Subcutaneous abdominal adipose tissue (tissue), 5 donors: ENCODE measurements at regions not wholly inside any gene's neighbourhood (a gene's known extent, or its start where the extent isn't known, plus 50 kb on each side); places are given as distances from the start of the nearest gene placed in this dataset.
"Not testable (repeated sequence)": the region's sequence is repeated elsewhere in the genome, so short reads cannot be mapped to it uniquely, and the experiment has no call there.

Experiments used
- H3K27ac ChIP-seq: one replicate; pipeline ENCODE4 v1.7.0; 2013; ENCODE audit warnings: low read depth, mild to moderate bottlenecking, inconsistent platforms, low read length, moderate library complexity
- H3K27me3 ChIP-seq, 5 donors: one replicate each; pipeline ENCODE4 v1.7.0; 2013; ENCODE audit warnings: low read length in 5 of 5, inconsistent platforms in 1 of 5; ENCODE audit not compliant: control insufficient read depth in 5 of 5, insufficient read depth in 4 of 5
- H3K36me3 ChIP-seq, 5 donors: one replicate each; pipeline ENCODE4 v1.7.0; 2013; ENCODE audit warnings: low read length in 5 of 5; ENCODE audit not compliant: control insufficient read depth in 5 of 5, insufficient read depth in 5 of 5
- H3K4me1 ChIP-seq, 5 donors: one replicate each; pipeline ENCODE4 v1.7.0; 2013; ENCODE audit warnings: low read length in 5 of 5, mild to moderate bottlenecking in 3 of 5, moderate library complexity in 1 of 5; ENCODE audit not compliant: control insufficient read depth in 5 of 5, insufficient read depth in 5 of 5
- H3K4me3 ChIP-seq, 5 donors: one replicate each; pipeline ENCODE4 v1.7.0; 2013; ENCODE audit warnings: low read length in 5 of 5, low read depth in 1 of 5
- H3K9ac ChIP-seq, 5 donors: one replicate each; pipeline ENCODE4 v1.7.0; 2013; ENCODE audit warnings: low read length in 5 of 5, mild to moderate bottlenecking in 4 of 5, moderate library complexity in 3 of 5
- H3K9me3 ChIP-seq, 5 donors: one replicate each; pipeline ENCODE4 v1.7.0; 2013; ENCODE audit warnings: low read length in 5 of 5; ENCODE audit not compliant: control insufficient read depth in 5 of 5
- donor health status: healthy.
- donor health status: healthy.
- donor health status: healthy.
- donor health status: healthy.
- donor health status: healthy.

DNA sequence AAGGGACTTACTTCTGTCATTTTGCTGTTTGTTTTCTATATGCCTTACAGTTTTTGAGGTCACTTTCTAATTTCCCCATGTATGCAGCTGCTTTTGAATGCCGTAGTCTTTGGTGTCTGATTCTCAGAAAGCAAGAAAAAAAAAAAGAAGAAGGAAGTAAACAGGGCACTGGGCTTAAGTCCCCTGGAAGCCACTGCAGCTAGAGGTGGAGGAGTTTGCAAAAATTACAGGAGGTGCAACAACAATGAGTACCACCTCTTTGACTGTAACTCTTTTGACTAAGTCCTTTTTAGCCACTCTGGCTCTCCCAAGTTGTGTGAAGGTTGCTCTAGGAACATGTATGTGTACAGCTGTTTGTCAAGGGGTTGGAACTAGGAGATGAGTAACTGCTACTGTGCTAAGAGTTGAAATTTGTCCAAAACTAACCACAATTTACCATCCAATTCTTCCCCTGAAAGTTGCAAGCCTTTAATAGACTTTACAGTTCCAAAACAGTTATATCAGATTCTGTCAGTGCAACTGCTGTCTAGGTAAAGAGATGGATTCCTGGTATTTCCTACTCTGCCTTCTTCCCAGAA, 588.0 kb upstream of the LRRN3 start:
- no peaks in the 10 kb centered on the region for H3K4me1 ChIP-seq
- no peak overlapping the region for H3K27ac ChIP-seq
- no peaks in the 10 kb centered on the region for H3K9me3 ChIP-seq

DNA sequence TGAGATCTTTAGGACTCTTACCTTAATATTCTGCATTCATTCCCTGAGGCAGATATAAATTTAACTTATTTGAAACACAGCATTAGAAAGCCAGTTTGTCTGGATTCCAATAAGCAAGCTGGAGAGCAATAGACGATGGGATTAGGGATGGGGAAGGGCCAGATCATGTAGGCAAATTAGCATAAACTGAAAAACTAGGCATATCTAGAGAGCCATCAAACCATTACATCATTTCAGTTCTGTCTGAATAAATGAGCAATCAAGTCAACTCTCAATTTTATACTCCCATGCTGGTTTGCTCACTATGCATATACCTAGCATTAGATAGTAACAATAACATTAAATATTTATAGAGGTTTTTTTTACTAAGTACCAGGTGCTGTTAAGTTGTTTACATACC, 583.6 kb upstream of the LRRN3 start:
- Histone ChIP-seq H3K9me3 (no peaks in the 10 kb centered on the region), H3K9ac (no peak overlapping the region), H3K4me1 (no peaks in the 10 kb centered on the region)

More for the DNA sequence above, 588.0 kb upstream of the LRRN3 start:
- no peak overlapping the region for H3K4me3 ChIP-seq
- H3K9ac ChIP-seq = no peak overlapping the region
- H3K36me3 ChIP-seq = no peaks in the 10 kb centered on the region
- H3K27me3 ChIP-seq = no peaks in the 10 kb centered on the region

DNA sequence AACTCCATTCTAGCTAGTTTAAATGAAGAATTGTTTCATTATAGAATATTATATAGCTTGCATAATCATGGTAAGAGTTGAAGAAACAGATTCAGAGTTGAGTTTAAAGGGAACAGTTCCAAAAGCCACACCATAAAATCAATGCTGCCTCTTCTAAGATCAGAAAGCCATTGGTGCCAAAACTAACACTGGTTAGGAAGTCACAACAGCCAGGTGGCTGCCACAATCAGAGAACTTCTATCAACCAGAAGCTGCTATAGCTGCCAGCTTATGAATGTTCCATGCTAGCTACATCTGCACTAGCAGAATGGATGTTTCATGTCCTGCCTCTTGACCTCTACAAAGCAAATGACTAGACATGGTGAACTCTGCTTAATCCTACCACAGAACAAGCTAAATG, 583.1 kb upstream of the LRRN3 start:
- Histone ChIP-seq H3K9me3 (no peaks in the 10 kb centered on the region), H3K27ac (no peak overlapping the region), H3K4me1 (no peaks in the 10 kb centered on the region), H3K27me3 (no peaks in the 10 kb centered on the region), H3K4me3 (no peak overlapping the region), H3K9ac (no peak overlapping the region), H3K36me3 (no peaks in the 10 kb centered on the region)

More for the DNA sequence above, 583.6 kb upstream of the LRRN3 start:
- Histone ChIP-seq H3K27ac (no peak overlapping the region), H3K4me3 (no peak overlapping the region), H3K36me3 (no peaks in the 10 kb centered on the region), H3K27me3 (no peaks in the 10 kb centered on the region)

DNA sequence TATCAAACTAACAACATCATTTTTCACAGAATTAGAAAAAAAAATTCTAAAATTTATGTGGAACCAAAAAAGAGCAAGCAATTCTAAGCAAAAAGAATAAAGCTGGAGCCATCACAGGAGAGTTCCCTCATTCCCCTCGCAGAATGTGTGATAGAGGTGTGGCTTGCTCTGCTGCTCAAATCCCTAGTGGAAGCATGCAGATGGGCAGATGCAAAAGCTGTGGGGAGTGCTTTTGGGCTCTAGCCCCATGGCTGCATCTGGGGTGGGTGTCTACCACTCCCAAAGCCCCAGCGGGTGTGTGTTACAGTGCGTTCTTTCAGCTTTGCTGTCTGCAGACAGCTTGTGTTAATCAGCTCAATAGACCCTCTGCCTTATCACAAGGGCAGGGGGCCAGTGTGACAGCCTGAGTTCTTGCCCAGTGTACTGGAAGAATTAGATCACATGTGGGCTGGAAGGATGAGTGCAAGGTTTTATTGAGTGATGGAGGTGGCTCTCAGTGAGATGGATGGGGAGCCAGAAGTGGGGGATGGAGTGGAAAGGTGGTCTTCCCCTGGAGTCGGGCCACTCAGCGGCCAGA, 575.9 kb upstream of the LRRN3 start:
- not testable (repeated sequence) for H3K27ac ChIP-seq, H3K4me1 ChIP-seq, H3K9ac ChIP-seq, H3K36me3 ChIP-seq, H3K27me3 ChIP-seq, H3K9me3 ChIP-seq, H3K4me3 ChIP-seq

DNA sequence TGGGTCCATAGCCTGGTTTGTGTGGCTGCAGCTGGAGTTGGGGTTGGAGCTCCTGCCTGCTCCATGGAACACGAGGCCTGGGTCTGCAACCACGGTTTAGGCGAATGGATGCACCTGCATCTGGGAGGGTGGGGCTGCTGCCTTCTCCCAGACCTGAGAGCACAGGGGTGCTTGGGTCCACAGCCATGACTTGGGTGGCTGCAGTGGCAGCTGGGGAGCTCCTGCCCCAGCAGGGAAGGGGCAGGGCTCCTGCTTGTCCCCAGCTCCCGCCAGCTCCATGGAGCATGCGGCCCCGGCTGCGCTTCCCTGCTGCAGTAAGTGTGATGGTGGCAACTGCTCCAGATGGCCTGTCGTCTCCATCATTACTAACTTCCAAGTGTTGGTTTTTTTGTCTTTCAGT, 571.1 kb upstream of the LRRN3 start:
- Histone ChIP-seq H3K9me3 (peaks cover 0 to 10% (median 6%) of the 10 kb centered on the region in 5 donors), H3K4me3 (no peak overlapping the region), H3K27ac (no peak overlapping the region), H3K36me3 (no peaks in the 10 kb centered on the region), H3K9ac (no peak overlapping the region), H3K4me1 (no peaks in the 10 kb centered on the region), H3K27me3 (no peaks in the 10 kb centered on the region)

DNA sequence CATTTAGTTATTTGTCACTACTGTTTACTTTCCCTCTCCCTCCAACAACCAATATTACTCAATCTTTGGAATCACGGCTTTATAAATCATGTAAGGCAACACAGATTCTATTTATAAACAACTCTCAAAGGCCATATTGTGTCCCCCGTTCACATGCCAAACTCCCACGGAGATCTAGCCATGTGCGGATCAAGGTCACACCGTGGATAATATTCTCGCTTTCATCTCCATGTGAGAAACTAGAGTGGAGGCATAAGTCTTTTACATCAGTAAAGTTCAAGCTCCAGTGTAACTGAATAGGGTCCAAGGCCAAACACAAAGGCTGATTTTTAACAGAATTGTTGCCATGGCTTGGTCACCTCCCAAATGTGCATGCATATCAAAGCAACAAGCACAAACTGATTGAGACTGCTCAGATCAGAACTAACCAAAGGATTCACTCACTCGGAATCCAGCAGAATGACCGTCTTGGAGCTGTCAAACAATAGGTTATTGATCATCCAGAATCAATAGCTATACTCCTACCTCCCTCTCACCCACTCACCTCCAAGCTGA, 569.5 kb upstream of the LRRN3 start:
- no peaks in the 10 kb centered on the region for H3K36me3 ChIP-seq
- H3K9me3 ChIP-seq = peaks cover 0 to 10% (median 6%) of the 10 kb centered on the region in 5 donors
- no peak overlapping the region for H3K4me3 ChIP-seq
- H3K27me3 ChIP-seq = no peaks in the 10 kb centered on the region
- H3K9ac ChIP-seq = no peak overlapping the region
- H3K27ac ChIP-seq = no peak overlapping the region
- no peaks in the 10 kb centered on the region for H3K4me1 ChIP-seq

DNA sequence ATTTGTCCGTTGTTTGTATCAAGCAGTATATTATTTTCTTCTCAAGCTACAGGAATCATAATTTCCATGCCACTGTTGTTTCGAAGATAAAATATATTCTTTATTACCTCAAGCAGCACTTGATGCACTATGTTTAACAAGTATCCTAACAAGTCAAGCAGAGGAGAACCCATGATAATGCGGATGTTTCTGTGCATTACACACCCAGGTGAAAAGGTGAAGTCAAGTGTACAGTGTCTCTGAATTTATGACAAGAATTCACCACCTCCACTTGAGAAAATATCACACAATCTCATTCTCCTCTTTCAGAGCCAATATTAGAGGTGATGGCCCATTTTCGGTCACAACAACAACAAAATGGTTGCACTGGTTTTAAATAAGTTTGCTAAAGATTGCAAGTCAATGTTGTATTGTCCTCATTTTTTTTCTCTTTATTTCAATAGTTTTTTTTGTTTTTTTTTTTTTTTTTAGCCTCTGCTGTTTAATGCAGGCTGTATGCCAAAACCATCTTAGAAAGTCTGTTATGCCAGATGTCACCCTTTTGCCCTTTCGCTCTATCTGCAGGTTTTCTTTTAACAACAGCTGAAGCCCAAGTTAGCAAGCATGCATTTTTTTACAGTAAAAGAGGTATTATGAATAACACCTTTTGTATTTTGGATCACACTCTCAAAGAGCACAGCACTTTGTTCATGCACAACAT, 568.7 kb upstream of the LRRN3 start:
- Histone ChIP-seq H3K9ac (no peak overlapping the region), H3K27me3 (no peaks in the 10 kb centered on the region), H3K27ac (no peak overlapping the region), H3K4me1 (no peaks in the 10 kb centered on the region), H3K9me3 (peaks cover 0 to 10% (median 6%) of the 10 kb centered on the region in 5 donors), H3K36me3 (no peaks in the 10 kb centered on the region), H3K4me3 (no peak overlapping the region)

DNA sequence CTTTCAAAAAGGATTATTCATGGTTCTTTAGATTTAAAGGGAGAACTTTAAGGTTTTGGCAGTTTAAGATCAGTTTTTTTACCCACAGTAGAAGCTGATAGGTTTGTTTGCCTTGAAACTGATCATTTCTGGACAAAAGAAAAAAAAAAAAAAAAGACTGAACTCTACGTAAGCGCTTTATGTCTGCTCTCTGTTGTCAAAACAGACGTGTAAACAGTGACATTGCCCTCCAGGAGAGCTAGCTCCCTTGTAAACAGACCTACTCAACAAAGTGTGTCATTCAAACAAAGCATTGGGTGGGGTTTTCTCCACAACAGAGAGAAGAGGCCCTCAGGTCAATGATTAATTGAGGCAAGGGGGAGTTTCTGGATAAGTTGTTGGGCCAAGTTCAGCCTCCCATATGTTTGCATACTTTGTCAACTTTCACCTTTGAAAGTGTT, 568.1 kb upstream of the LRRN3 start:
- Histone ChIP-seq H3K36me3 (no peaks in the 10 kb centered on the region), H3K9me3 (peaks cover 0 to 10% (median 6%) of the 10 kb centered on the region in 5 donors), H3K27ac (no peak overlapping the region), H3K9ac (no peak overlapping the region), H3K27me3 (no peaks in the 10 kb centered on the region), H3K4me3 (no peak overlapping the region), H3K4me1 (no peaks in the 10 kb centered on the region)

DNA sequence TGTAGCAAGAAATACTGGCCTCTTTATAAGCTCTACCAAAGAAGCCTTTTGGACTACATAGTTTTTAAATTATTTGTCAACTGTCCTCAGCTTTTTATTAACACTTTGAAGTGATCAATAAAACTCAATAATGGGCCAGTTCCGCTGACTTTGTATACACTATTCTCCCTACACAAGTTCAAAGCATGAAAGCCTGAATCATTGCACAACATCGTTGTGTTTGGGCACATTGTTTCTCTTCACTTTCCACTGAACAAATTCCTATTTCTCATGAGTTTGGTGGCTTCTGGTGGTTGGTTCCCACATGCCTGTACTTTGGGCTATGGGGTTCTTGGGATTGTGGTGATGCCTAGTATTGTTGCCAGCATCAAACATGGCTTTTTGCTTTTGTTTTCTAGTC, 561.8 kb upstream of the LRRN3 start:
- Histone ChIP-seq H3K9me3 (no peaks in the 10 kb centered on the region), H3K4me3 (no peak overlapping the region), H3K9ac (no peak overlapping the region), H3K27ac (no peak overlapping the region), H3K27me3 (no peaks in the 10 kb centered on the region), H3K4me1 (peaks cover 0 to under 1% (median 0%) of the 10 kb centered on the region in 5 donors), H3K36me3 (no peaks in the 10 kb centered on the region)

DNA sequence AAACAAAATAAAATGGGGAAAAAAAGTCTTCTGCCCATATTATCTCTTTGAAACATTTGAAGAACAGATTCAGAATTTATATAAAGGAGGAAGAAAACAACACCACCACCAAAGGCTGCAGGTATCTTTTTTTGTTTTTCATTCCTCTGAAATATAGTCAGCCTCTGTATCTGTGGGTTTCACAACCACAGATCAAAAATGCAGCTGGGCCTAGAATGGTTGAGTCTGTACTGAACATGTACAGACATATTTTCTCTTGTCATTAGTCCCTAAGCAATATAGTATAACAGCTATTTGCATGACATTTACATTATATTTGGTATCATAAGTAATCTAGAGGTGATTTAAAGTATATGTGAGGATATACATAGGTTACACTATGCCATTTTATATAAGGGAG, 559.7 kb upstream of the LRRN3 start:
- Histone ChIP-seq H3K4me1 (peaks cover 0 to 10% (median 0%) of the 10 kb centered on the region in 5 donors), H3K36me3 (no peaks in the 10 kb centered on the region), H3K9me3 (no peaks in the 10 kb centered on the region)

More for the DNA sequence above, 559.7 kb upstream of the LRRN3 start:
- no peak overlapping the region for H3K4me3 ChIP-seq
- no peaks in the 10 kb centered on the region for H3K27me3 ChIP-seq
- no peak overlapping the region for H3K27ac ChIP-seq
- no peak overlapping the region for H3K9ac ChIP-seq
